SK-N-SH treated with all-trans-retinoic acid at 6 μM for 48 hours (cell line): ENCODE measurements at regions not wholly inside any gene's neighbourhood (a gene's known extent, or its start where the extent isn't known, plus 50 kb on each side); places are given as distances from the start of the nearest gene placed in this dataset.

Source experiments
- OSR1 ChIP-seq: fragments of 250-450 bp; sonication (Bioruptor Pico); IDR thresholded peaks from 2 replicates; pipeline ENCODE4 v1.8.0; 2022; ENCODE audit warnings: moderate library complexity, mild to moderate bottlenecking, inconsistent platforms
- TCF4 ChIP-seq: fragments of 250-450 bp; sonication (Bioruptor Pico); IDR thresholded peaks from 2 replicates; pipeline ENCODE4 v1.8.0; 2021; ENCODE audit warnings: mild to moderate bottlenecking, moderate library complexity, borderline replicate concordance
- TOX ChIP-seq: fragments of 250-450 bp; sonication (Bioruptor Pico); IDR thresholded peaks from 2 replicates; pipeline ENCODE4 v1.8.0; 2021; ENCODE audit warnings: mild to moderate bottlenecking, moderate library complexity, borderline replicate concordance
- ZFP30 ChIP-seq: fragments of 450-650 bp; formaldehyde crosslinking; IDR thresholded peaks from 2 replicates; pipeline ENCODE4 v1.5.0; 2022; ENCODE audit warnings: mild to moderate bottlenecking, moderate library complexity
- TF ChIP-seq, protein P1 (sequence below): fragments of 250-450 bp; sonication (Bioruptor Pico); IDR thresholded peaks from 2 replicates; pipeline ENCODE4 v1.8.0; 2020; ENCODE audit warnings: mild to moderate bottlenecking, moderate library complexity, borderline replicate concordance

DNA sequence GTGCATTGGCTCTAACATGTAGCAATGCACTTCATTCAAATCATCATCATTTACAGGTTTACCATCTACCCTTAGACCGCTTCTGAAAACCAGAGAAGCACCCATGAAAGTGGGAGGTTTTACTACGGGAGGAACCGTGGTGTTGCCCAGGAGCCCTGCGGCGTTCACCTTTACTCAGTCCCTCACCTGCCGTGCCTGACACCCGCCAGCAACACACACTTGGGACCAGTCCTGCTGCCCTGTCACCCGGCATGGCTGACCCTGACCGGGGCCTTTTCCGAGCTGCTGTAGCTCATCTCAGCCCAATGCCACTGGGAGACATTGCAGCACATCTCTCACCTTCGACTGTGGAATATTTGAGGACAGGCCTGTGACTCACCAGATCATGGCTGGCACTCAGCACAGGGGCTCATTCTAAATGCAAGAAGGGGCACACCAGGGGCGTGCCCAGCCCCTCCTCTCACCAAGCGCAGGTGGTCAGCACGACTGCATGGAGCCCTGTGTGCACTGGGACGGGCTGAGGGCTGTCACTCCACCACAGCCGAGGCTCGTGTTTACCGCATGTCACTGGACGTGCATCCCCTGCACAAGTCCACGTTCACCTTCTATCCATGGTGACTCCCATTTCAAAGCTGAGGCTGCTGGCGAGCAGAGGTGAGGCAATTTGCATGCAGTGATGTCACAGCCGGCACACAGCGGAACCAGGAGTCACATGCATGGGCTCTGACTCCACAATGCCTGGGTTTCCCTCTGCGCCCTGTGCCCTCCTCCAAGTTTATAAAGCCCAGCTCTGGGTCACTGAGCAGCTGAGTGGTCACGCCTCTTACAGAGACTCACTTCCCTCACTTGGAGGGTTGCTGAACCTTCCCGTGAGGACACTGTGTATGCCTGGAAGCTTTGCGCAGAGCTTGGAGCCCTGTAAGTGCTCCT is 76.7 kb upstream of the SNTG2 start:
- TF ChIP-seq, protein P1, sequence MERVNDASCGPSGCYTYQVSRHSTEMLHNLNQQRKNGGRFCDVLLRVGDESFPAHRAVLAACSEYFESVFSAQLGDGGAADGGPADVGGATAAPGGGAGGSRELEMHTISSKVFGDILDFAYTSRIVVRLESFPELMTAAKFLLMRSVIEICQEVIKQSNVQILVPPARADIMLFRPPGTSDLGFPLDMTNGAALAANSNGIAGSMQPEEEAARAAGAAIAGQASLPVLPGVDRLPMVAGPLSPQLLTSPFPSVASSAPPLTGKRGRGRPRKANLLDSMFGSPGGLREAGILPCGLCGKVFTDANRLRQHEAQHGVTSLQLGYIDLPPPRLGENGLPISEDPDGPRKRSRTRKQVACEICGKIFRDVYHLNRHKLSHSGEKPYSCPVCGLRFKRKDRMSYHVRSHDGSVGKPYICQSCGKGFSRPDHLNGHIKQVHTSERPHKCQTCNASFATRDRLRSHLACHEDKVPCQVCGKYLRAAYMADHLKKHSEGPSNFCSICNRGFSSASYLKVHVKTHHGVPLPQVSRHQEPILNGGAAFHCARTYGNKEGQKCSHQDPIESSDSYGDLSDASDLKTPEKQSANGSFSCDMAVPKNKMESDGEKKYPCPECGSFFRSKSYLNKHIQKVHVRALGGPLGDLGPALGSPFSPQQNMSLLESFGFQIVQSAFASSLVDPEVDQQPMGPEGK (CRISPR knock-in tag) = no peak
- TF ChIP-seq ZFP30 (CRISPR knock-in tag) = no peak
- no peak for TF ChIP-seq TOX (CRISPR knock-in tag)
- TF ChIP-seq OSR1 (CRISPR knock-in tag) = no peak
- no peak for TF ChIP-seq TCF4
